ENCODE measurements at regions not wholly inside any gene's neighbourhood (a gene's known extent, or its start where the extent isn't known, plus 50 kb on each side); places are given as distances from the start of the nearest gene placed in this dataset.

- peak overlapping the region; percentile 81 for H3K4me3 ChIP-seq (ENCODE audit: low read depth, low read length)
- peak; percentile 75 for DNase-seq (ENCODE audit: low read depth)
- TF ChIP-seq CTCF (IDR thresholded peaks at IDR 0.05; ENCODE audit: insufficient read depth, low read length) = no peak
These were observed 81.1 kb upstream of the AK4 start for GRCh38 chr1:65066766-65067490.

GRCh38 chr1:65067491-65068201, 80.4 kb upstream of the AK4 start:
- peak overlapping the region; percentile 81 for H3K4me3 ChIP-seq (ENCODE audit: low read depth, low read length)
- DNase-seq (ENCODE audit: low read depth) = peak; percentile 80
- no peak for TF ChIP-seq CTCF (IDR thresholded peaks at IDR 0.05; ENCODE audit: insufficient read depth, low read length)

- no peak for TF ChIP-seq CTCF (IDR thresholded peaks at IDR 0.05; ENCODE audit: insufficient read depth, low read length)
- peak overlapping the region; percentile 81 for H3K4me3 ChIP-seq (ENCODE audit: low read depth, low read length)
- peak; percentile 53 for DNase-seq (ENCODE audit: low read depth)
These were observed 79.6 kb upstream of the AK4 start for GRCh38 chr1:65068202-65069010.

- no peak for TF ChIP-seq CTCF (IDR thresholded peaks at IDR 0.05; ENCODE audit: insufficient read depth, low read length)
- no peak for DNase-seq (ENCODE audit: low read depth)
- peak overlapping the region; percentile 81 for H3K4me3 ChIP-seq (ENCODE audit: low read depth, low read length)
These were observed 78.9 kb upstream of the AK4 start for GRCh38 chr1:65069011-65069565.

- TF ChIP-seq CTCF (IDR thresholded peaks at IDR 0.05; ENCODE audit: insufficient read depth, low read length) = no peak
These were observed 75.2 kb upstream of the AK4 start for GRCh38 chr1:65072845-65073244.

GRCh38 chr1:65075123-65075976, 72.7 kb upstream of the AK4 start:
- H3K4me3 ChIP-seq (ENCODE audit: low read depth, low read length) = no peak overlapping the region
- DNase-seq (ENCODE audit: low read depth) = peak; percentile 79
- TF ChIP-seq CTCF (IDR thresholded peaks at IDR 0.05; ENCODE audit: insufficient read depth, low read length) = peak; percentile 84

More at GRCh38 chr1:65072845-65073244, 75.2 kb upstream of the AK4 start:
- no peak for DNase-seq (ENCODE audit: low read depth)
- H3K4me3 ChIP-seq (ENCODE audit: low read depth, low read length) = no peak overlapping the region
